Activated CD8-positive, alpha-beta memory T cell treated with anti-CD3 and anti-CD28 coated beads for 48 hours (primary cell): ENCODE measurements at regions not wholly inside any gene's neighbourhood (a gene's known extent, or its start where the extent isn't known, plus 50 kb on each side); places are given as distances from the start of the nearest gene placed in this dataset.
"Not testable (repeated sequence)": the region's sequence is repeated elsewhere in the genome, so short reads cannot be mapped to it uniquely, and the experiment has no call there.

Experiments
- DNase-seq, 3 experiments: peaks; one replicate each; pipeline ENCODE4 v3.0.0-alpha.2; 2020; ENCODE audit warnings: low read depth in 2 of 3, low spot score in 2 of 3

DNA sequence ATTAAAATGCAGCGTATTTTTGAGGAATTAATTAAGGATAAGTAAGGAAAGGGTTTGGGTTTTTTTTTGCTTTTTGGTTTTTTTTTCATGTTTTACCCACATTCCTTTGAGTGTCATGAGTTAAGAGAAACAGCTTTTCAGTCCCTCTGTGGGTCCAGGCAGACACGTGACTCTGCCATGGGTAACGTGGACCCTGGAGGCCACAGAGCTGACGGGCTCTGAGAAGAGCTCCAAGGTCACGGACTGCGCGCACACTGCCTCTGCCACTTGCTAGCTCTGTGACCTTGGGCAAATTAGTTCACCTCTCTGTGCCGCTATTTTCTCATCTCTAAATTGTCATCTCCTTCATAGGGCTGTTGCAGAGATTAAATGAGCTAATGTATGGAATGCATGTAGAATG, 588.2 kb upstream of the CDH11 start:
- DNase-seq: no peak

DNA sequence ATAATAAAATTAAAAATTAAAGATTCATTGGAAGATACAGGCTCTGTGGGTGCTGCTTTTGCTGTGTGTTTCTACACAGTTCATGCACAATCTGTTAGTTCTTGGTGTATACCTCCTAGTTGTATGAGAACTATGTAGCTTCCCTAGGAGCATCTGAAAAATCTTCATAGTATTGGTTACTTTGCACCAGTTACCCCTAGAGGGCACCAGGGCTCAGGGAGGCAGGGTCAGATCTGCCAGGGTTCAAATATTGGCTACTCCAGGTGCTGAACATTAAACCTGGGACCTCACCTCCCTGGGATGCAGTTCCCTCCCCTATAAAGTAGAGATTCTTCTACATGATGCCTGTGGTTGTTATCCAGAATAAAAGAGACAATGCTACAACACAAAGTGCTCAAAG, 583.0 kb upstream of the CDH11 start:
- DNase-seq: no peak

DNA sequence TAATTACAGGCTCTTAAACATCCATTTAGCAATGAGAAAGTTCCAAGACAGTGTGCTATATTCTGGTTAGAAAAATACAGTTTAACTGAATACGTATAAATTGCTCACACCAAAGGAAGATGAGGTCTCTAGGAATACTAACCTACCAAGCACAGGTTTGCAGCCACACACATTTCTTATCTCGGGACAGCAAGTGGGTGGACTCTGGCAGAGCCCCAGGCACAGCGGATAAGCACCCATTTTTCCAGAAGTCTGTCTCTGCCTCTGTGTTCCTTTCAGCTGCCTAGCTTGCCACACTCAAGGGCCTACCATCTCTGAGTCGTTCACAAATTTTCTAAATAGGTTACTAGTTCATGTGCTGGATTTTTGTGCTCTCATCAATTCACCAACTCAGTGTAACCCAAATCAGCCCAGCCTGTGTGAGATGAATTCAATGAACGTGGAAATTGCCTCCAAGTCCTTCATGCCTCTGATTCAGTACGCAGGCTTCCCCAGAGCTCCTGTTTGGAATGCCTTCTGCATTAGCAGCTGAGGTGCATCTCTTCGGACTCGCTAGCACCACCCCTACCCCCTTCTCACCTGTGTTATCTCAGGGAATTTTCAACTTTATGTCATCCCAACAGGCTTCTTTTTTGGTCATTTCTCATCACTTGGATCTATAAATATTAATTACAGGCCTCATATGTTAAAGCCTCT, 581.0 kb upstream of the CDH11 start:
- DNase-seq: no peak

DNA sequence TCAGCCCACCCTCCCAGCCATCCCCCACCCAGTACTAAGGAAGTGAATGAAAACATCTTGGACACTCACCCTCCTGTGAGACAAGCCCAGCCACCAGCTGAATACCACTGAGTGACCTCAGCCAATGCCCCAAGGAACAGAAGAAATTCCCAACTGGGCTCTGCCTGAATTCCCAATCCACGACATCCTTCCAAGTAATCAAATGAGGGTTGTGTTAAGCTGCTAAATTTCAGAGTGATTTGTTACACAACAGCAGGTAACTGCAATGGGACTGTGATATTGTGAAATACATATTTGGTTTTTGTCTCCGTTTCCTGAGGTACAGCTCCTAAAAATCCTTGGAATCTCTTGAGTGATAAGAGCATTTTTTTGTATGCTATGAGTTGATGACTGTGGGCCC, 578.7 kb upstream of the CDH11 start:
- no peak for DNase-seq

- DNase-seq: no peak
These were observed 577.0 kb upstream of the CDH11 start for GRCh38 chr16:65698791-65699321.

- DNase-seq: no peak
These were observed 575.7 kb upstream of the CDH11 start for GRCh38 chr16:65697521-65697920.

- DNase-seq: no peak
These were observed 575.2 kb upstream of the CDH11 start for GRCh38 chr16:65697065-65697464.

DNA sequence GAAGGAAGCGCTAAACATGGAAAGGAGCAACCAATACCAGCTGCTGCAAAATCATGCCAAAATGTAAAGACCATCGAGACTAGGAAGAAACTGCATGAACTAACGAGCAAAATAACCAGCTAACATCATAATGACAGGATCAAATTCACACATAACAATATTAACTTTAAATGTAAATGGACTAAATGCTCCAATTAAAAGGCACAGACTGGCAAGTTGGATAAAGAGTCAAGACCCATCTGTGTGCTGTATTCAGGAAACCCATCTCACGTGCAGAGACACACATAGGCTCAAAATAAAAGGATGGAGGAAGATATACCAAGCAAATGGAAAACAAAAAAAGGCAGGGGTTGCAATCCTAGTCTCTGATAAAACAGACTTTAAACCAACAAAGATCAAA, 570.0 kb upstream of the CDH11 start:
- DNase-seq: not testable (repeated sequence)

GRCh38 chr16:65689726-65690125, 567.9 kb upstream of the CDH11 start:
- DNase-seq: no peak

DNA sequence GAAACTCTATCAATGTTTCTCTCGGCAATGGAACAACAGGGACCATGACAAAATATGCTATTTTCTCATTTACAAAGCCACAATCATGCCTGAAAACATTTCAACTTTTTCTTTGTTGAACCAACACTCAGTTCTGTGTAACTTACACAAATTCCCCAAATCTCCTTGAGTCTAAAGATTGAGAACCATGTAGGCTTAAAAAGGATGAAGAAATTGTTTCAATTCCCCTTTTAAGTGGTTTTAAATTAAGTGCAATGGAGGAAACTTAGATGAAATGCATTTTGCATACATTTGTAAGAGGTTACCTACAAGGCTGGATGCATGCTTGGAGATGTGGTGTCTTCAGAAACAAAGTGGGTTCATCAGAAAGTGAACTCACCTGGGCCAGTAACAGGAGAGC, 566.4 kb upstream of the CDH11 start:
- DNase-seq: no peak

GRCh38 chr16:65684230-65684629, 562.4 kb upstream of the CDH11 start:
- no peak for DNase-seq

DNA sequence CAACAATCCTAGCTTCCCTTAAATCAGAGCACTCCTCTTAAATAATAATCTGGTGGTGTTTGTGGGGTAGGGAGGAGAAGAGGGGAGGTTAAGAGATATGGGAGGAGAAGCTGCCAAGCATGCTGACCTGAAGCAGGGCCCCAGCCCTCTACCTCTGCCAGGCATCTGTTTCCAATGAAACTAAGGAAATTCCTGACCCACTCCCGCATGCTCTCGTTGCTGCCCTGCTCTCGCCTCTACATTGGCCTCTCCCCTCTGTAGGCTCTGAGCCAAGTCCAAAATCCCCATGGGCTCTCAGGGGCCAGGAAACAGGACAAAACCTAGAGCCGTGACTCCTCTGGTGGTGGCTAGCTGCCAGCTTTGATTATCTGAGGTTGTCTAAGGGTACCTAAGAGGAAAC, 559.5 kb upstream of the CDH11 start:
- DNase-seq: no peak

- DNase-seq: no peak
These were observed 557.9 kb upstream of the CDH11 start for GRCh38 chr16:65679785-65680184.

GRCh38 chr16:65675161-65675560, 553.3 kb upstream of the CDH11 start:
- no peak for DNase-seq

GRCh38 chr16:65672960-65673359, 551.1 kb upstream of the CDH11 start:
- no peak for DNase-seq

DNA sequence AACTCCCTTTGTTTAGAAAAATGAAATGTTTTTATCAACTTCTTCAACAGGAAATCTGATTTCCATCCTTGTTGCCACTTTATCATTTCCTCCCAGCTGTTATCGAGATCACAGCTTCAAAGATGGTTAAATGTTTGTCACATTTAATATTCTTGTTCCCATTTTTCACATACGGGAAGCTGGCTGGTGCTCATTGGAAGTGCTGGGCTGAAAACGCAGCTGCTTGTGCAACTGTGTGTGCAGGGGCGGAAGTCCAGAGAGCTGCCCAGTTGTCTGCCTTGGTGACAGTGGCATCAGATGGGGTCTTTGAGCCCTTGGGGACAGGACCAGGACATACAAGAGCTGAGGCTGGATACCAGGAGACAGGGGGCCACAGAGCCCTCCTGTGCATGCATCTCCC, 549.2 kb upstream of the CDH11 start:
- DNase-seq: no peak

GRCh38 chr16:65668064-65668595, 546.3 kb upstream of the CDH11 start:
- no peak for DNase-seq

DNA sequence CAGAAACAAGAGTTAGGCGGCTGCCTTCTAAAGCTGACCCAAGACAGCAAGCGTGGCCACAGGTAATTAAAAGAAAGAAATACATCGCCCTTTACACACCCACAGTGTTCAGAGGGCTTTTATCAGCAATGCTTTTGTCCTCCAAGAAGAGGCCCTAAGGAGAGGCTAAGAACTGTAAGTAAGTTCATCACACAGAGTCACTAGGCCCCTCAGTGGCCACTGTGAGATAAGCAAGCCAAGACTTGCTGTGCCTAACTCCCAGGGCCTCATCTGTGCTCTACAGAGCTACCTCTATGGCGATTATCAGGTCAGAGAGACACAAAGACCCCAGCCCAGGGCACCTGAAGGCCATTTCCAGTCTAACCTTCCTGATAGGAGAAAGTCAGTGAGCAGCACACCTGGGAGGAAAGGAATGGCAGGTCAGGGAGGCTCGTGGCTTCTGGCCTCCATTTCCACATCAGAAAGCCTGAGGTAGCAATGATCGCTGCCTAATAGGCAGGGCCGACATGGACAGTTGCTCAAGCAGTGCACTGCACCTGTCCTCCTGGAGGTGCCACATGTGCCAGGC, 545.2 kb upstream of the CDH11 start:
- no peak for DNase-seq

DNA sequence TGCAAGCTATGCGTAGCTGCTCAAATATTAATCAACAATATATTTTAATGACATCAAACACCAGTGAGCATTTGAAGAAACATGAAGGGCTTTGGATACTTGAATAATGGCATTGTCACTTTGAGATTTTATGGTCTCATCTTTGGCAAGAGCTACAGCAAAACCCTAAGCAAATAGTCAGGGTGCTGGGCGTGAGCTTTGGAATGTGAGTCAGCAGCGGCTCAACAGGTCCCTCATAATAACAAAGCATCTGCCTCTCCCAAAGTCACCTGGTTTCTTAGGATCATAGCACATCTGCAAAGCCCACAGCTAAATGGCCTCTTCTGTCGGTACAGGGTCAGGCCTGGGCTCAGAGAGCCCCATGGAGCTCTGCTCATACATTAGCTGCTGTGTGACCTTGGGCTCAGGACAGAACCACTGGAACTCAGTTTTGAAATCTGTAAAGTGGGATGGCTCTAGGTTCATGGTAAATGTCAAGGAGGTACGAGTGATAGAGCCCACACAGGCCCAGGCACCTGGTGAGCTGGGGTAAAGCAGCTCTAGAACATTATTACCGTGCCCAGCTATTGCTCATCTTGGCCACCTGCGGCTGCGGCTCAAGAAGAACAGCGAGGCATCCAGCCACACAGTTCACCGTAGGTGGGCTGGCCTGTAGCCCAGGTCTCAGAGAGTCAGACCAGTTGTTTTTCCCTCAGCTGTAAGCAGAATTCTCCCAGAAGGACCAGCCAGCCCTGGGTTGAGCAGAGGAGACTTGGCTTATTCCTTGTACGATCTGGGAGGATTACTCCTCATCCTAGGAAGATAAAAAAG, 544.5 kb upstream of the CDH11 start:
- no peak for DNase-seq

DNA sequence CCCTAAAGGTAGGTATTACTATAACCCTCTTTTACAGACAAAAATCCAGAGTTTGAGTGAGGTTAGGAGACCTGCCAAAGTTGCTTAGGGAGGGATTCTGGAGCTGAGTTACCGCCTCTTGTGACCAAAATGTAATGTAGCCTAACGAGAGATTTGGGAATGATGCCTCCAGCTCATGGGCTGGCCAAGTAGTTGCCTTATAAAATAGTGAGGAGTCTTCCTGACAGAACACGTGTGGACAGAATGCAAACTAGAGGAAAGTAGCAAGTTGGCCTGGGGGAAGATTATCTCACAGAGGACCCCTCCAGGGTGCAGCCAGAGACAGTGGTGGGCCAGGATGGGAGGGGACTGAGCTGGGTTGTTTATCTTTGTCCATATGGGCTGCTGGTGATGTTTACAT, 543.7 kb upstream of the CDH11 start:
- no peak for DNase-seq

DNA sequence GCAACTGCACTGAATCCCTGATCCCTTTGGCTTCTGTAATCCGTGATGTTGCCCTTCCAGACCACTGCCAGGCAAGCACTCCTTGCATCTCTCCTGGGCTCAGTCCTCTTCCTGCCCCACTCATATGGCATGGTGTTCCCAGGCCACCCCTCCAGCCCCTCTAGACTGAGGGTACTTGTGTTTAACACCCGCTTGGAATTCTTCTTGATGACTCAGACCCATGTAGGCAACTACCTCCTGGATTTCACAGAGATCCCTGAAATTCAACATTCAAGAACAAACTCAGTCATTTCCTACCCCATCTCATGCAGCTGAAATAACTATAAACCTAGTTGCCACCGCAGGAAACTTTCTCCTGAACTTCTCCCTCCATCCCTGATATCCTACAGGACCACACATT, 541.9 kb upstream of the CDH11 start:
- DNase-seq: no peak

DNA sequence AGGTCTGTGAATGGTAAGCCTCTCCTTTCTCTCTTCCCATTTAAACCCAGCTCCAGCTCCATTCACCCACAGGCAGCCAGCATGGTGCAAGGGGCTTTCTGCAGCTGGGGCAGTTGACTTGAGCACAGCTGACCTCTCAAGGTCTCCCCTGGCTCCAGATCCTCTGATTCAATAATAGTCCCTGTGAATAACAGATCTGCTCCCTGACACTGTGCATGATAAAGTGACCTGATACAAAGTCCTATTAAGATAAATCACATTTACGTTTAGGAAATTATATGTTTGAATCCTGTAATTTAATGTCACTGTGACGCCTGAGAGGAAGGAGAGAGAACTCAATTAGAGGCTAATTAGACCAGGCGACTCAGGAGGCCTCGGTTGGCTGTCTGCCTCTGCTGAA, 540.4 kb upstream of the CDH11 start:
- DNase-seq: no peak
